IMR-90 (cell line): ENCODE measurements at regions not wholly inside any gene's neighbourhood (a gene's known extent, or its start where the extent isn't known, plus 50 kb on each side); places are given as distances from the start of the nearest gene placed in this dataset.

Source experiments
- ATAC-seq: fragments of 200-7000 bp; cut with Tn5 transposase; 2 replicates; pipeline ENCODE4 v1.9.1; 2020; ENCODE audit warnings: low read depth, mild to moderate bottlenecking, moderate library complexity
- BruUV-seq: library from RNA; stranded (reverse); fragments of 400-500 nt; replicated peaks from 2 replicates; lab custom pipeline; 2021; lab: Mats Ljungman, UMichigan
- CTCF ChIA-PET: fragments of 300-600 bp; formaldehyde crosslinking; extraction: SDS; loops from one replicate; lab custom pipeline; 2021; ENCODE audit warnings: antibody characterized with exemption; lab: Yijun Ruan, JAX
- POLR2A ChIA-PET: fragments of 300-600 bp; sonication (Branson Sonifier 250); formaldehyde crosslinking; loops from one replicate; lab custom pipeline; 2022; ENCODE audit warnings: antibody characterized with exemption; ENCODE audit not compliant: unreplicated experiment; lab: Charles Lee
- DNase-seq: peaks from one replicate; pipeline ENCODE4 v3.0.0; 2013
- H2AFZ ChIP-seq: replicated peaks from 2 replicates; pipeline ENCODE3; 2013; ENCODE audit warnings: low read length, mild to moderate bottlenecking; ENCODE audit not compliant: poor library complexity
- H2AK5ac ChIP-seq: 2 replicates; pipeline ENCODE4 v1.6.1; 2013; ENCODE audit warnings: low read depth, low read length, inconsistent platforms
- H2AK9ac ChIP-seq: replicated peaks from 2 replicates; pipeline ENCODE3; 2013; ENCODE audit warnings: mild to moderate bottlenecking, low read depth, low read length, moderate library complexity; ENCODE audit not compliant: poor library complexity
- H2BK120ac ChIP-seq: 2 replicates; pipeline ENCODE4 v1.6.1; 2013; ENCODE audit warnings: low read depth, low read length, inconsistent platforms
- H2BK15ac ChIP-seq: 3 replicates; pipeline ENCODE4 v1.6.1; 2013; ENCODE audit warnings: low read depth, low read length, inconsistent platforms
- H2BK20ac ChIP-seq: 2 replicates; pipeline ENCODE4 v1.6.1; 2013; ENCODE audit warnings: low read depth, mild to moderate bottlenecking, inconsistent platforms, low read length, moderate library complexity
- H2BK5ac ChIP-seq: 2 replicates; pipeline ENCODE4 v1.6.1; 2013; ENCODE audit warnings: mild to moderate bottlenecking, low read depth, low read length, inconsistent platforms; ENCODE audit not compliant: poor library complexity, severe bottlenecking
- H3K14ac ChIP-seq: replicated peaks from 2 replicates; pipeline ENCODE4 v1.6.1; 2013; ENCODE audit warnings: low read depth, low read length, inconsistent platforms
- H3K18ac ChIP-seq: 2 replicates; pipeline ENCODE4 v1.6.1; 2013; ENCODE audit warnings: low read depth, low read length, control low read depth
- H3K23ac ChIP-seq: 2 replicates; pipeline ENCODE4 v1.6.1; 2013; ENCODE audit warnings: low read depth, low read length, inconsistent platforms
- H3K27ac ChIP-seq: 2 replicates; pipeline ENCODE4 v1.5.1; 2013; ENCODE audit warnings: mild to moderate bottlenecking, control low read depth, low read length; ENCODE audit not compliant: insufficient read depth
- H3K27me3 ChIP-seq: 2 replicates; pipeline ENCODE4 v1.6.1; 2013; ENCODE audit warnings: low read length; ENCODE audit not compliant: control insufficient read depth, insufficient read depth
- H3K36me3 ChIP-seq: 2 replicates; pipeline ENCODE4 v1.6.1; 2013; ENCODE audit warnings: low read length, mixed read lengths; ENCODE audit not compliant: control insufficient read depth, insufficient read depth
- H3K4ac ChIP-seq: 2 replicates; pipeline ENCODE4 v1.6.1; 2013; ENCODE audit warnings: low read depth, low read length, inconsistent platforms
- H3K4me1 ChIP-seq: 2 replicates; pipeline ENCODE4 v1.6.1; 2013; ENCODE audit warnings: low read length, mixed read lengths; ENCODE audit not compliant: control insufficient read depth, insufficient read depth
- H3K4me2 ChIP-seq: 2 replicates; pipeline ENCODE4 v1.6.1; 2013; ENCODE audit warnings: low read depth, mild to moderate bottlenecking, control low read depth, low read length, moderate library complexity
- H3K4me3 ChIP-seq: 2 replicates; pipeline ENCODE4 v1.5.1; 2013; ENCODE audit warnings: low read depth, mild to moderate bottlenecking, control low read depth, low read length, moderate library complexity; ENCODE audit not compliant: insufficient read depth
- H3K56ac ChIP-seq: 2 replicates; pipeline ENCODE4 v1.6.1; 2013; ENCODE audit warnings: low read length, inconsistent platforms; ENCODE audit not compliant: insufficient read depth; ENCODE audit errors: extremely low read depth
- H3K79me1 ChIP-seq, 2 experiments: 2 replicates each; pipeline ENCODE4 v1.6.1; 2013; ENCODE audit warnings: low read length in 2 of 2, inconsistent platforms in 1 of 2, low read depth in 1 of 2
- H3K9ac ChIP-seq: 2 replicates; pipeline ENCODE4 v1.6.1; 2013; ENCODE audit warnings: low read depth, low read length, control low read depth
- H3K9me1 ChIP-seq: 2 replicates; pipeline ENCODE4 v1.6.1; 2013; ENCODE audit warnings: low read length, inconsistent platforms; ENCODE audit not compliant: insufficient read depth
- H3K9me3 ChIP-seq: 2 replicates; pipeline ENCODE4 v1.6.1; 2013; ENCODE audit warnings: low read length; ENCODE audit not compliant: control insufficient read depth, insufficient read depth
- H4K20me1 ChIP-seq: 2 replicates; pipeline ENCODE4 v1.6.1; 2013; ENCODE audit warnings: low read length, inconsistent platforms; ENCODE audit not compliant: insufficient read depth
- H4K5ac ChIP-seq: 2 replicates; pipeline ENCODE4 v1.6.1; 2013; ENCODE audit warnings: mild to moderate bottlenecking, low read depth, low read length, control low read depth
- H4K8ac ChIP-seq, 2 experiments: 2 replicates each; pipeline ENCODE4 v1.6.1; 2013; ENCODE audit warnings: low read depth in 2 of 2, low read length in 2 of 2, control low read depth in 1 of 2, inconsistent platforms in 1 of 2
- H4K91ac ChIP-seq: 2 replicates; pipeline ENCODE4 v1.6.1; 2013; ENCODE audit warnings: low read depth, low read length, inconsistent platforms; ENCODE audit not compliant: insufficient read depth
- MAFK ChIP-seq: IDR thresholded peaks from 2 replicates; pipeline ENCODE4 v1.6.1; 2012; ENCODE audit warnings: low read depth, low read length, improper control_type of control experiment
- MXI1 ChIP-seq: IDR thresholded peaks from 2 replicates; pipeline ENCODE4 v1.6.1; 2012; ENCODE audit warnings: low read depth, mild to moderate bottlenecking, low read length, moderate library complexity, borderline replicate concordance
- SMC3 ChIP-seq: fragments of 150-350 bp; IDR thresholded peaks from 2 replicates; pipeline ENCODE4 v1.6.1; 2016; ENCODE audit warnings: low read depth, mild to moderate bottlenecking, antibody characterized with exemption, low read length, moderate library complexity
- WGBS, 2 experiments: methylation state at CpG; one replicate each; pipeline versions ENCODE4 v1.1.5 to v1.1.7; 2013; ENCODE audit warnings: missing lambda C conversion rate in 2 of 2; ENCODE audit not compliant: insufficient read length in 1 of 2; ENCODE audit errors: extremely low coverage in 2 of 2; 5-methylcytosine and 5-hydroxymethylcytosine counted together
- dilution Hi-C: fragments of 300-500 bp; cut with HindIII; formaldehyde crosslinking; loops from one replicate; pipeline ENCODE4 v1.14.3; 2018; ENCODE audit warnings: low sequenced_read_pairs; ENCODE audit not compliant: unreplicated experiment
- in situ Hi-C: fragments of 300-500 bp; cut with MboI; formaldehyde crosslinking; loops from 3 replicates; pipeline ENCODE4 v1.14.3; 2019; ENCODE audit warnings: low sequenced_read_pairs, inconsistent platforms, mixed read lengths
- intact Hi-C: fragments of 100-400 bp; cut with micrococcal nuclease; formaldehyde crosslinking; loops from 2 replicates; pipeline ENCODE4 v1.10.0; 2022

- POLR2A ChIA-PET: no interaction called here
- H3K9me1 ChIP-seq: no peaks in the 10 kb centered on the region
- BruUV-seq: no TSS peak
These were observed 84.7 kb downstream of the ALG10 start for GRCh38 chr12:34107016-34107415.

More at GRCh38 chr12:34107016-34107415, 84.7 kb downstream of the ALG10 start:
- 84% methylated on average over 7 of the region's 11 CpGs; no CpG with 5 or more reads in 1 of the 2 experiments for WGBS, 2 experiments
- TF ChIP-seq MAFK: no peak
- TF ChIP-seq MXI1: no peak
- no peak for TF ChIP-seq SMC3
- Histone ChIP-seq H2BK15ac (no peak overlapping the region), H3K4me1 (no peaks in the 10 kb centered on the region), H3K18ac (no peak overlapping the region), H3K4me3 (no peak overlapping the region), H3K27ac (no peak overlapping the region), H2BK5ac (no peak overlapping the region), H2BK120ac (no peak overlapping the region), H3K23ac (no peak overlapping the region), H2AK5ac (no peak overlapping the region), H3K4ac (no peak overlapping the region), H3K27me3 (no peaks in the 10 kb centered on the region), H3K79me1 (no peaks in the 10 kb centered on the region), H3K36me3 (no peaks in the 10 kb centered on the region), H4K91ac (no peak overlapping the region), H2AK9ac (no peak overlapping the region), H3K14ac (no peak overlapping the region), H4K20me1 (no peaks in the 10 kb centered on the region), H3K56ac (no peak overlapping the region), H4K8ac (no peak overlapping the region), H4K5ac (no peak overlapping the region), H3K4me2 (no peak overlapping the region), H3K9ac (no peak overlapping the region), H3K9me3 (peaks cover 23% of the 10 kb centered on the region), H2AFZ (peak overlapping the region; percentile 18), H2BK20ac (no peak overlapping the region)
- dilution Hi-C loops: no loop called here
- CTCF ChIA-PET: no interaction called here
- intact Hi-C loops: no loop called here
- DNase-seq (no peak), ATAC-seq (no peak)
- in situ Hi-C loops: no loop called here
